ENCODE measurements at regions not wholly inside any gene's neighbourhood (a gene's known extent, or its start where the extent isn't known, plus 50 kb on each side); places are given as distances from the start of the nearest gene placed in this dataset.

DNA sequence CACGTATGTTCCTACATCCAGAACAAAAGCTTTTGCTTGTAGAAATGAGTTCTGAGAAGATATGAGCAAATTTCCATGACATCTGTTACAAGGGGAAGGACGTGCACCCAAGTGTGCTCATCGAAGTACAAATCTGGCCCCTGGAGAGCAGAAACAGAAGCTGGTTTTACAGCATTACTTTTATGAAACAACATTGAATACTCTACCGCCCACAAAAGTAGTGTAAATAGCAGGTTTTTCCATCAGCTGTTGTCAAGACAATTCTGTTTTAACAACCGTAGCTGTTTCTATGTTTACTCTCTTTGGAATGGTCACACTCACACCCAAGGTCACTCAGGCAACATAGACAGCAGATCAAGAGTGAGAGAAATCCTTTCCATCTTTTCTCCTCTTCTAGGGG is 114.2 kb upstream of the SSTR4 start:
- Histone ChIP-seq H3K4me3 (no peak overlapping the region), H3K9me3 (no peaks in the 10 kb centered on the region), H3K27ac (no peak overlapping the region), H3K4me1 (no peaks in the 10 kb centered on the region), H3K36me3 (no peaks in the 10 kb centered on the region), H3K27me3 (no peaks in the 10 kb centered on the region)
- intact Hi-C loops (cut with DNase I), result no loop called here
- TF ChIP-seq, protein P1, sequence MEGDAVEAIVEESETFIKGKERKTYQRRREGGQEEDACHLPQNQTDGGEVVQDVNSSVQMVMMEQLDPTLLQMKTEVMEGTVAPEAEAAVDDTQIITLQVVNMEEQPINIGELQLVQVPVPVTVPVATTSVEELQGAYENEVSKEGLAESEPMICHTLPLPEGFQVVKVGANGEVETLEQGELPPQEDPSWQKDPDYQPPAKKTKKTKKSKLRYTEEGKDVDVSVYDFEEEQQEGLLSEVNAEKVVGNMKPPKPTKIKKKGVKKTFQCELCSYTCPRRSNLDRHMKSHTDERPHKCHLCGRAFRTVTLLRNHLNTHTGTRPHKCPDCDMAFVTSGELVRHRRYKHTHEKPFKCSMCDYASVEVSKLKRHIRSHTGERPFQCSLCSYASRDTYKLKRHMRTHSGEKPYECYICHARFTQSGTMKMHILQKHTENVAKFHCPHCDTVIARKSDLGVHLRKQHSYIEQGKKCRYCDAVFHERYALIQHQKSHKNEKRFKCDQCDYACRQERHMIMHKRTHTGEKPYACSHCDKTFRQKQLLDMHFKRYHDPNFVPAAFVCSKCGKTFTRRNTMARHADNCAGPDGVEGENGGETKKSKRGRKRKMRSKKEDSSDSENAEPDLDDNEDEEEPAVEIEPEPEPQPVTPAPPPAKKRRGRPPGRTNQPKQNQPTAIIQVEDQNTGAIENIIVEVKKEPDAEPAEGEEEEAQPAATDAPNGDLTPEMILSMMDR (IDR thresholded peaks at IDR 0.05), result no peak
- no peak for DNase-seq (ENCODE audit: low spot score in 2 of 2)

DNA sequence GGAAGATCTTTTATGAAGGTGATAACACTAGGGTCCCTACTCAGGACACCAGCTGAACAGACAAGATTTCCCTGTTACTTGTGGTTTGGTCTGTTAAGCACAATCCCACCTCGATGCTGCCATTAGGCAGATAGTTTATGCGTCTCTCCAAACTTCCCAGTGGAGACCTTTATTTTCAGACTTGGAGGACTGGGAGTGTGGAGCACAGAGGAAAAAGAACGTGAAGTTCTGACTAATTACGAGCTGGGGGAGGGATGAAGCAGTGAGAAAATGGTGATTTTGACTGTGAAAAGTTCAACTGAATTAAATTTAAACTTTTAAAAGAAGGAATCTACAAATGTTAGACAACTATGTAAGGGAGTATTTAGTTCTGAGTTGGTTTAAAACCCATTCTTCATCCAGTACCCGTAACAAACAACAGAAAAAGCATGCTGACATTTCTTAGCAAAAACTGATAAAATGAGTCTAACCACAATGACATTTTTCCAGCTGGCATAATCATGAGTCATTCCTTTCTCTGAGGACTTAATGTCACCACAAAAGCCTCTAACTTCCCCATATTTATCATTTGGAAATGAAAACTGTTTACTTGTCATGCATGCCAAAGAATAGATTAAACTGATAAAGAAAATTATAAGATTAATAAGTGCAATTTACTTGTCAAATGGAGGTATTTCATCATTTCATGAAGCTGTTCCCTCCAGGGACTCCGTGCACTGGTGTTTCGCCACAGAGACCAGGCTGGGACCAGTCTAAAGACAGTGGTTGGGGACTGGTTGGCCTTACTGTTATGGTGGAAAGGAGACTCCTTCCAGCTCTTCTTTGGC is 113.3 kb upstream of the SSTR4 start:
- Histone ChIP-seq H3K4me1 (no peaks in the 10 kb centered on the region), H3K4me3 (no peak overlapping the region), H3K36me3 (no peaks in the 10 kb centered on the region), H3K9me3 (no peaks in the 10 kb centered on the region), H3K27ac (no peak overlapping the region), H3K27me3 (no peaks in the 10 kb centered on the region)
- TF ChIP-seq, protein P1 (IDR thresholded peaks at IDR 0.05), result no peak
- DNase-seq (ENCODE audit: low spot score in 2 of 2), result no peak
- intact Hi-C loops (cut with DNase I), result no loop called here

DNA sequence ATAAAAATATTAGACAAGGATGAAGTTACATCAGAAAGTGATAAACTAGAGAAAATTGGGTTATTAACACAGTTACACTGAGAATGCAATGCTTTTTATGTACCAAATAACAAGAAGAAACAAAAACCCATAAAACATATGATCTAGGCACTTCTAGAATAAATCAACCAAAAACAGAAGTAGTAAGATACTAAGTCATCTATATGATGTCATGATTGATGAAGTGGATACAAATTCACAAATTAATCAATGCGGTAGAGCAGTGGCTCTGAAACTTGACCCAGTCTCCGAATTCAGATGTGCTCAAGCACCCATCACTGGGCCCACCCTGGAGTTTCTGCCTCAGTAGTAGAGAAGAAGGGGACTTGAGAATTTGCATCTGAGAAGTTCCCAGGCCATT is 112.1 kb upstream of the SSTR4 start:
- Histone ChIP-seq H3K4me3 (no peak overlapping the region), H3K36me3 (no peaks in the 10 kb centered on the region), H3K9me3 (no peaks in the 10 kb centered on the region), H3K27me3 (no peaks in the 10 kb centered on the region), H3K4me1 (no peaks in the 10 kb centered on the region), H3K27ac (no peak overlapping the region)
- TF ChIP-seq, protein P1 (IDR thresholded peaks at IDR 0.05), result no peak
- no peak for DNase-seq (ENCODE audit: low spot score in 2 of 2)
- intact Hi-C loops (cut with DNase I), result no loop called here

DNA sequence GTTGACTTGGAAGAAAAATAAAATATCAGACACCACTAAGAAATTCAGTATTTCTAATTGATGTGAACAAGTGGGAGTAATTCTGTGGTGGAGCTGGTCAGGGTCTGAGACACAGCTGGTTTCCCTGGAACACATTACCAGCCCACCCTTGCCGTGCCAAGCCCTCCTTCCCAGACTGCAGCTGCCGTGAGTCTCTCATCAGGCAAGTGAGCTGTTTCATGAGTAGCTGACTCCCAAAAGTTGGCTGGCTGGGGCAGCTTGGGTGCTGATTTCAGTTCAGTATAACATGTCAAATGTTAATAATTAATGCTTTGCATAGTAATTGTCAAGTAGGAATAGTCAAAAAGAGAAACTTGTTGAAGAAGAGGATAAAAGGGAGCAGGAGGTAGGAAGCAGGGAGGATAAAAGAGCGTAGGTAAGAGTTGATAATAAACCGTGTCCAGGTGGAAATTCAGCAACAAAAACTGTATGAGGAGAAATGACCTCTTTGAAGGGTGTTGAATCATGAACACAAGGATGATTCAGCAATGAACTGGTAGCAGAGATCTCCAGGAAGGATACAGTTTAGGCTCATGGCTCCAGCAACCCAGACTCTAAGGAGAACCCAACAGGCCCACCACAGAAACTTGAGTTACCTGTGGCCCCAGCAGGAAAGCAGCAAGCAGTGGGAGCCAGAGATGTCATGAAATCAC is 110.9 kb upstream of the SSTR4 start:
- no peaks in the 10 kb centered on the region for H3K27me3 ChIP-seq
- H3K4me3 ChIP-seq, result no peak overlapping the region
- TF ChIP-seq, protein P1 (IDR thresholded peaks at IDR 0.05), result no peak
- no peaks in the 10 kb centered on the region for H3K9me3 ChIP-seq
- no peaks in the 10 kb centered on the region for H3K4me1 ChIP-seq
- no peak overlapping the region for H3K27ac ChIP-seq
- no peaks in the 10 kb centered on the region for H3K36me3 ChIP-seq
- intact Hi-C loops (cut with DNase I), result no loop called here
- DNase-seq (ENCODE audit: low spot score in 2 of 2), result no peak

DNA sequence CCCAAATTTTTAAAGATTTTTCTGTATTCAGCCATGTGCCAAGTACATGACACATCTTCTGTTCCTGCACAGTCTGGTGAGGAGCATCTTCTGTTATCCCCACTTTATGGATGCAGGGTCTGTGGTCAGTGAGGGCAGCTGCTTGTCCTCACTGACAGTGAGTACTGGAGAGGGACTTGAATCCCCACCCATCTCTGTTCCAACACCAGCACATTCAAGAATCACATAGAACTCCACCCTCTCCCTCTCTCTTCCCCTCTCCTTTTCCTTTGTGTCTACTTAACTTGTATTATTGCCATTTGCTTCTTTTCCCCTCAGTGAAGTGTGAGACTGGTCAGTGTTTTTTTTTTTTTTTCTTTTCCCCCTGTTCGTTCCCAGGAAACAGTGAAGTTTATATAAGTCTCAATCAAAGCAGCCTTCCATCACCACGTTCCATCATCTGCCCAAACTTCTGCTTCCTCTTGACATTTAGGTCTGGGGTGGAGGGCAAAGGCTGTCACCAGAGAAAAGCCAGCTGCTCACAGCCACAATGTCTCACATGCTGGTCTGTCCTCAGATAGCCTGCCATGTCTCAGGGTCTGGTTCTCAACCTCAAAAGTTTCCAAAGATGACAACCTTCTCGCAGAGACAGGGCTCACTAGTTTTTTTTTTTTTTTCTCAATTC is 110.0 kb upstream of the SSTR4 start:
- Histone ChIP-seq H3K27ac (no peak overlapping the region), H3K36me3 (no peaks in the 10 kb centered on the region), H3K4me3 (no peak overlapping the region), H3K4me1 (no peaks in the 10 kb centered on the region), H3K27me3 (no peaks in the 10 kb centered on the region), H3K9me3 (no peaks in the 10 kb centered on the region)
- TF ChIP-seq, protein P1 (IDR thresholded peaks at IDR 0.05), result no peak
- DNase-seq (ENCODE audit: low spot score in 2 of 2), result no peak
- intact Hi-C loops (cut with DNase I), result no loop called here
